Body of pancreas (tissue), 4 donors: ENCODE measurements at regions not wholly inside any gene's neighbourhood (a gene's known extent, or its start where the extent isn't known, plus 50 kb on each side); places are given as distances from the start of the nearest gene placed in this dataset.

ENCODE experiments used
- ATAC-seq: fragments of 150-250 bp; one replicate; pipeline ENCODE4 v1.9.1; 2016
- DNase-seq, 4 donors: peaks; one replicate each; pipeline ENCODE4 v3.0.0-alpha.2; 2019
- H3K27ac ChIP-seq, 4 donors: fragments of 200-600 bp; sonication (generic); 1 replicate in 3 of 4; 2 replicates in 1 of 4; pipeline versions ENCODE4 v1.5.1 to v1.6.1; 2016 to 2019; ENCODE audit warnings: mild to moderate bottlenecking in 1 of 4, mixed read lengths in 1 of 4, moderate library complexity in 1 of 4
- H3K27me3 ChIP-seq, 2 donors: fragments of 200-600 bp; sonication (generic); one replicate each; pipeline ENCODE4 v1.6.0; 2016; ENCODE audit warnings: mild to moderate bottlenecking in 1 of 2
- H3K36me3 ChIP-seq, 2 donors: fragments of 200-600 bp; sonication (generic); replicated peaks in 1 of 2; 2 replicates each; pipeline ENCODE4 v1.5.1; 2016; ENCODE audit warnings: low read depth in 2 of 2; ENCODE audit not compliant: insufficient read depth in 1 of 2
- H3K4me1 ChIP-seq: fragments of 200-600 bp; sonication (generic); one replicate; pipeline ENCODE4 v1.6.0; 2016
- H3K4me3 ChIP-seq, 2 donors: fragments of 200-600 bp; sonication (generic); 1 replicate in 1 of 2; 2 replicates in 1 of 2; pipeline ENCODE4 v1.5.1; 2016 to 2019
- H3K9me3 ChIP-seq, 3 donors: fragments of 200-600 bp; sonication (generic); 1 replicate in 2 of 3; 2 replicates in 1 of 3; pipeline ENCODE4 v1.5.1; 2016
- CTCF ChIP-seq, 7 experiments: fragments of 450-650 bp in 4 of 7; fragments of 200-600 bp in 3 of 7; sonication (generic) in 3 of 7; IDR thresholded peaks; one replicate each; pipeline ENCODE4 v1.5.1; 2016 to 2019; ENCODE audit warnings: antibody characterized with exemption in 7 of 7
- POLR2A ChIP-seq, 3 donors: fragments of 450-650 bp; IDR thresholded peaks; one replicate each; pipeline ENCODE4 v1.6.1; 2016; ENCODE audit warnings: antibody characterized with exemption in 3 of 3, mild to moderate bottlenecking in 2 of 3
- WGBS, 2 donors: methylation state at CpG; one replicate each; pipeline ENCODE4 v1.1.5; 2017; 5-methylcytosine and 5-hydroxymethylcytosine counted together
- intact Hi-C: fragments of 100-400 bp; cut with DNase I; formaldehyde crosslinking; loops from one replicate; pipeline ENCODE4 v1.15.1; 2023

GRCh38 chr20:22914291-22914690, 120.8 kb upstream of the SSTR4 start:
- Histone ChIP-seq H3K4me3 (no peak overlapping the region), H3K27me3 (no peaks in the 10 kb centered on the region), H3K4me1 (no peaks in the 10 kb centered on the region), H3K36me3 (no peaks in the 10 kb centered on the region), H3K27ac (no peak overlapping the region), H3K9me3 (no peaks in the 10 kb centered on the region)
- 51 to 63% methylated on average over 2 of the region's 2 CpGs for WGBS, 2 donors
- no peak for DNase-seq
- ATAC-seq = no peak
- intact Hi-C loops = no loop called here
- no peak for TF ChIP-seq CTCF (IDR thresholded peaks at IDR 0.05)
- no peak for TF ChIP-seq POLR2A (IDR thresholded peaks at IDR 0.05)

- Histone ChIP-seq H3K36me3 (no peaks in the 10 kb centered on the region), H3K4me1 (no peaks in the 10 kb centered on the region), H3K9me3 (no peaks in the 10 kb centered on the region), H3K4me3 (no peak overlapping the region), H3K27me3 (no peaks in the 10 kb centered on the region), H3K27ac (no peak overlapping the region)
- 56 to 60% methylated on average over 2 of the region's 2 CpGs for WGBS, 2 donors
- TF ChIP-seq CTCF (IDR thresholded peaks at IDR 0.05) (no peak), POLR2A (IDR thresholded peaks at IDR 0.05) (no peak)
- ATAC-seq (no peak), DNase-seq (no peak)
- intact Hi-C loops = no loop called here
Observed at GRCh38 chr20:22915512-22915911, 119.6 kb upstream of the SSTR4 start.

GRCh38 chr20:22916021-22916842, 118.9 kb upstream of the SSTR4 start:
- intact Hi-C loops = no loop called here
- ATAC-seq = no peak
- H3K36me3 ChIP-seq = no peaks in the 10 kb centered on the region
- H3K27ac ChIP-seq = no peak overlapping the region
- no peak overlapping the region for H3K4me3 ChIP-seq
- TF ChIP-seq CTCF (IDR thresholded peaks at IDR 0.05) (no peak), POLR2A (IDR thresholded peaks at IDR 0.05) (no peak)
- WGBS, 2 donors = 66 to 73% methylated on average over 12 of the region's 12 CpGs
- DNase-seq = no peak
- H3K27me3 ChIP-seq = no peaks in the 10 kb centered on the region
- peaks cover 1% of the 10 kb centered on the region for H3K4me1 ChIP-seq
- no peaks in the 10 kb centered on the region for H3K9me3 ChIP-seq

GRCh38 chr20:22918286-22918983, 116.7 kb upstream of the SSTR4 start:
- intact Hi-C loops = no loop called here
- H3K27me3 ChIP-seq = no peaks in the 10 kb centered on the region
- H3K4me3 ChIP-seq = no peak overlapping the region
- DNase-seq = no peak
- H3K27ac ChIP-seq = no peak overlapping the region
- peaks cover 6% of the 10 kb centered on the region for H3K4me1 ChIP-seq
- no peaks in the 10 kb centered on the region for H3K9me3 ChIP-seq
- H3K36me3 ChIP-seq = no peaks in the 10 kb centered on the region
- TF ChIP-seq CTCF (IDR thresholded peaks at IDR 0.05) (no peak), POLR2A (IDR thresholded peaks at IDR 0.05) (no peak)
- no peak for ATAC-seq
